A673 (cell line): ENCODE measurements at regions not wholly inside any gene's neighbourhood (a gene's known extent, or its start where the extent isn't known, plus 50 kb on each side); places are given as distances from the start of the nearest gene placed in this dataset.

Experiments used
- EZH2 ChIP-seq: fragments of 200-600 bp; sonication (generic); IDR thresholded peaks from 2 replicates; pipeline ENCODE4 v1.6.1; 2017; ENCODE audit warnings: borderline replicate concordance, low read depth, mild to moderate bottlenecking, mixed read lengths, antibody characterized with exemption, low read length; ENCODE audit not compliant: poor library complexity, severe bottlenecking
- TF ChIP-seq, protein P1 (sequence below): fragments of 300-800, 200-600 bp; sonication (generic); conservative IDR thresholded peaks from 2 replicates; pipeline ENCODE4 v1.5.1; 2017; ENCODE audit warnings: low read depth, mild to moderate bottlenecking, antibody characterized with exemption, low read length, moderate library complexity, mixed read lengths

GRCh38 chr16:6701096-6701495 lies 631.5 kb upstream of the RBFOX1 start:
- TF ChIP-seq EZH2 = no peak
- TF ChIP-seq, protein P1, sequence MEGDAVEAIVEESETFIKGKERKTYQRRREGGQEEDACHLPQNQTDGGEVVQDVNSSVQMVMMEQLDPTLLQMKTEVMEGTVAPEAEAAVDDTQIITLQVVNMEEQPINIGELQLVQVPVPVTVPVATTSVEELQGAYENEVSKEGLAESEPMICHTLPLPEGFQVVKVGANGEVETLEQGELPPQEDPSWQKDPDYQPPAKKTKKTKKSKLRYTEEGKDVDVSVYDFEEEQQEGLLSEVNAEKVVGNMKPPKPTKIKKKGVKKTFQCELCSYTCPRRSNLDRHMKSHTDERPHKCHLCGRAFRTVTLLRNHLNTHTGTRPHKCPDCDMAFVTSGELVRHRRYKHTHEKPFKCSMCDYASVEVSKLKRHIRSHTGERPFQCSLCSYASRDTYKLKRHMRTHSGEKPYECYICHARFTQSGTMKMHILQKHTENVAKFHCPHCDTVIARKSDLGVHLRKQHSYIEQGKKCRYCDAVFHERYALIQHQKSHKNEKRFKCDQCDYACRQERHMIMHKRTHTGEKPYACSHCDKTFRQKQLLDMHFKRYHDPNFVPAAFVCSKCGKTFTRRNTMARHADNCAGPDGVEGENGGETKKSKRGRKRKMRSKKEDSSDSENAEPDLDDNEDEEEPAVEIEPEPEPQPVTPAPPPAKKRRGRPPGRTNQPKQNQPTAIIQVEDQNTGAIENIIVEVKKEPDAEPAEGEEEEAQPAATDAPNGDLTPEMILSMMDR = no peak
